ENCODE measurements at regions not wholly inside any gene's neighbourhood (a gene's known extent, or its start where the extent isn't known, plus 50 kb on each side); places are given as distances from the start of the nearest gene placed in this dataset.

- no peak for TF ChIP-seq CTCF (IDR thresholded peaks at IDR 0.05)
- TF ChIP-seq POLR2A (IDR thresholded peaks at IDR 0.05): no peak
Measured at GRCh38 chr18:52242711-52243110, 97.3 kb upstream of the DCC start.

Measured in vagina (tissue), 2 donors.